GM13977 (cell line): ENCODE measurements at regions not wholly inside any gene's neighbourhood (a gene's known extent, or its start where the extent isn't known, plus 50 kb on each side); places are given as distances from the start of the nearest gene placed in this dataset.

Source experiments
- DNase-seq: peaks from one replicate; pipeline ENCODE4 v3.0.0; 2012; ENCODE audit warnings: low spot score
- in situ Hi-C: fragments of 300-500 bp; cut with MboI; formaldehyde crosslinking; loops from one replicate; pipeline ENCODE4 v1.12.0; 2022; ENCODE audit warnings: low sequenced_read_pairs, low pct_unique_long_range_greater_than_20kb, mixed read lengths, inconsistent platforms; ENCODE audit not compliant: unreplicated experiment
- TF ChIP-seq, protein P1 (sequence below): IDR thresholded peaks from 2 replicates; pipeline ENCODE4 v1.5.1; 2012; ENCODE audit warnings: mild to moderate bottlenecking, control low read depth; ENCODE audit not compliant: insufficient read depth; ENCODE audit errors: extremely low read depth, missing control alignments

DNA sequence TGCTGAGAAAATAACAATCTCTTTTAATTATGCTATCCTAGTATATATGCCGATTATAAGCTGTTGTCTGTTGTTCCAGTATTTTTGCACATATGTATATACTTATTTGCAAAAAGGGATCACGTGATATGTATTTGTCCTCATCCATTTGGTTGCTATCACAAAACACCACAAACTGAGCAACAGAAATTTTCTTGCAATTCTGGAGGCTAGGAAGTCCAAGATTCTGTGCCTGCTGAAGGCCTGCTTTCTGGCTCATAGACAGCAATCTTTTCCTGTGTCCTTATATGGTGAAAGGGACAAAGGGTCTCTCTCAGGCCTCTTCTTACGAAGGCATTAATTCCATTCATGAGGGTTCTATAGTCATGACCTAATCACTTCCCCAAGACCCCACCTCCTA lies 186.5 kb downstream of the LPIN1 start:
- in situ Hi-C loops = no loop called here
- DNase-seq = no peak

DNA sequence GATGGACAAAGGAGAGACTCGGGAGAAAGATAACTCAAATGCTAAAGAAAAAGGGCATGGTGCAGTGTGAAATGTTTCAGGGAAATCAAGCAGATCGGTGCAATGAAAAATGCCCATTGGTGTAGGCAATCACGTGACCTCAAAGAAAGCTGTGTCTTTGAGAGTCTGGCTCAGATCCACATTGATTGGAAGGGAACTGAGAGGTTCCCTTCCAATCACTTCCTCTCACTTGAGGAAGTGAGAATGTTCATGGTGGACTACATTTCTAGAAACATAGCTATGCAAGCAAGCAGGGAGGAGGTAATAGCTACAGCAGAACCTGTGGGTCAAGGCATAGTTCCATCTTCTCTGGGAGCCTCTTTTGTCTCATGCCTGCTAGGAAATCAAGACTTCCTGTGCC lies 187.4 kb downstream of the LPIN1 start:
- in situ Hi-C loops = no loop called here
- DNase-seq = peak; percentile 37
- TF ChIP-seq, protein P1, sequence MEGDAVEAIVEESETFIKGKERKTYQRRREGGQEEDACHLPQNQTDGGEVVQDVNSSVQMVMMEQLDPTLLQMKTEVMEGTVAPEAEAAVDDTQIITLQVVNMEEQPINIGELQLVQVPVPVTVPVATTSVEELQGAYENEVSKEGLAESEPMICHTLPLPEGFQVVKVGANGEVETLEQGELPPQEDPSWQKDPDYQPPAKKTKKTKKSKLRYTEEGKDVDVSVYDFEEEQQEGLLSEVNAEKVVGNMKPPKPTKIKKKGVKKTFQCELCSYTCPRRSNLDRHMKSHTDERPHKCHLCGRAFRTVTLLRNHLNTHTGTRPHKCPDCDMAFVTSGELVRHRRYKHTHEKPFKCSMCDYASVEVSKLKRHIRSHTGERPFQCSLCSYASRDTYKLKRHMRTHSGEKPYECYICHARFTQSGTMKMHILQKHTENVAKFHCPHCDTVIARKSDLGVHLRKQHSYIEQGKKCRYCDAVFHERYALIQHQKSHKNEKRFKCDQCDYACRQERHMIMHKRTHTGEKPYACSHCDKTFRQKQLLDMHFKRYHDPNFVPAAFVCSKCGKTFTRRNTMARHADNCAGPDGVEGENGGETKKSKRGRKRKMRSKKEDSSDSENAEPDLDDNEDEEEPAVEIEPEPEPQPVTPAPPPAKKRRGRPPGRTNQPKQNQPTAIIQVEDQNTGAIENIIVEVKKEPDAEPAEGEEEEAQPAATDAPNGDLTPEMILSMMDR = no peak

More for the DNA sequence above, 186.5 kb downstream of the LPIN1 start:
- TF ChIP-seq, protein P1 = no peak

DNA sequence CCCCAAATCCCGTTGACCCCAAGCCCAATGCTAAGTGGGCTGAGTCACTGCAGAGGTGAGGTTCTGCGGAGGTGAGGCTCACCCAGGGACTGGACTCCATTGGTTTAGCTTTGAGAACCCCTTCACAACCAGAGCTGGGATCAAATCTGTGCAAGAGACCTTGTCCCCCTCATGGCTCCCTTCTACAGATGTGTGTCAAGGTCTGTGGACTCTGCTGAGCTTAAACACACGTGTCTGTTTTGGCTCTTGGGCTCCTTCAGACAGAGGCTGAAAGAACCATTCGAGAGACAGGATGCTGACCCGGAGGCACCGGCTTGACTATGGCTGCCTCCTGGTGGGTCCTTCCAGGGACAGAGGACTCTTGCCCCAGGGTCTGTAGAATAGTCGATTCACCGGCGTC lies 190.3 kb downstream of the LPIN1 start:
- DNase-seq = no peak
- in situ Hi-C loops = no loop called here
- TF ChIP-seq, protein P1 = no peak

DNA sequence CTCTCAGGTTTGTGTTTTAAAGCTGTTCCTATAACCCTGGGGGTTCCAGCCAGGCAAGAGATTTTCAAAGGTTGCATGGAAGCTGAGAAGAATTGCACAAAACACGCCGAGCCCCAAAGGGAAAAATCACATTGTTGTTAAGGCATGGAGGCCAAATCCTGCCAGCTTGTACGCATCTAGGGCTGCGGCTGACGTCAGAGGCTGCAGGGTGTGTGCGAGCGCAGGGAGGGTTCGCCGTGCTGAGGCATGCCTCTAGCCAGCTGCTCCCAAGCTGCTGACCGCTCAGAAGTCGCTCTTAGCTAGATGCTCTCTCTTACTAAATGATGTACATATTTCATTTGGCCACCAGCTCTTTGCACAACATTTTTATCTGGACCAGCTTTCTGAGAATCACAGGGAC lies 191.8 kb downstream of the LPIN1 start:
- in situ Hi-C loops = no loop called here
- no peak for DNase-seq
- TF ChIP-seq, protein P1 = no peak

DNA sequence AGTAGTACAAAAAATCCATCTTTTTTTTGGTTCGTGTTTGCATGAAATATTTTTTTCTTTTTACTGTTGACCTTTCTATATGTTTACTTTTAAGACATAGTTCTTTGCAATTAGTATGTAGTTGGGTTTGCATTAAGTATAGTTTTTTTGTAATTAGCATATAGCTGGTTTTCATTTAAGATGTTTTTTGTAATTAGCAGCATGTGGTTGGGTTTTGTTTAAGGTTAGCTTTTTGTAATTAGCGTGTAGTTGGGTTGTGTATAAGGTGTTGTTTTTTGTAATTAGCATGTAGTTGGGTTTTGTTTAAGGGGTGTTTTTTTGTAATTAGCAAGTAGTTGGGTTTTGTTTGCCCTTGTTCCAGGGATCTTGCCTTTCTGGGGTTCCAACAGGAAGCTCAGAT lies 193.1 kb downstream of the LPIN1 start:
- TF ChIP-seq, protein P1 = no peak
- in situ Hi-C loops = no loop called here
- no peak for DNase-seq

DNA sequence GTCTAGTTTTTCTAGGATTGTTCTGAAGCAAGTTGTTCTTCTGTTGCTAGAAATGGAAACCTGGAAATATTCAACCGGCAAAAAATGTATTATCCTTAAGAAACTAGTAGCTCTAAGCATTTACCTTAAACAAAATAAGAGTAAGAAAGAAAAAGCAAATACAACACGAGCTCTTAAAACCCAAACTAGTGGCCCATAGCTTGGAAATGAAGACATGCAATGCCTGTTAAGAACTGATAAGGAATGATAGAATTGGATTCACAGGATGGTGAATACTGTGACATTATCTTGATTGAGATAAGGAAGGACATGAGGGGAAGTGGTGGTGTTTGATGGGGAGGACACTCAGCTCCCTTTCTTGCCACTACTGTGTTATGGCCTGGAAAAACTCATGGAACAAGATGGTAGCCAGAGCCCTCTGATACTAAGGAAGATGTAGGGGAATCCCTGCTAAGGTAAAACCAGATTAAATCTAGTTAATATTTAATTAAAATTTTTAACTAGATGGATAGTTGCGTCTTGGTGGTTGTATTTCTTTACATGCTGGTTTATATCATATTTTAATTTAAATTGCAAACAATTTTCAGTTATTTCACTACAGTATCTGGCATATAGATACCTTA lies 193.8 kb downstream of the LPIN1 start:
- in situ Hi-C loops = no loop called here
- no peak for DNase-seq
- TF ChIP-seq, protein P1 = no peak
